ENCODE measurements at regions not wholly inside any gene's neighbourhood (a gene's known extent, or its start where the extent isn't known, plus 50 kb on each side); places are given as distances from the start of the nearest gene placed in this dataset.

DNA sequence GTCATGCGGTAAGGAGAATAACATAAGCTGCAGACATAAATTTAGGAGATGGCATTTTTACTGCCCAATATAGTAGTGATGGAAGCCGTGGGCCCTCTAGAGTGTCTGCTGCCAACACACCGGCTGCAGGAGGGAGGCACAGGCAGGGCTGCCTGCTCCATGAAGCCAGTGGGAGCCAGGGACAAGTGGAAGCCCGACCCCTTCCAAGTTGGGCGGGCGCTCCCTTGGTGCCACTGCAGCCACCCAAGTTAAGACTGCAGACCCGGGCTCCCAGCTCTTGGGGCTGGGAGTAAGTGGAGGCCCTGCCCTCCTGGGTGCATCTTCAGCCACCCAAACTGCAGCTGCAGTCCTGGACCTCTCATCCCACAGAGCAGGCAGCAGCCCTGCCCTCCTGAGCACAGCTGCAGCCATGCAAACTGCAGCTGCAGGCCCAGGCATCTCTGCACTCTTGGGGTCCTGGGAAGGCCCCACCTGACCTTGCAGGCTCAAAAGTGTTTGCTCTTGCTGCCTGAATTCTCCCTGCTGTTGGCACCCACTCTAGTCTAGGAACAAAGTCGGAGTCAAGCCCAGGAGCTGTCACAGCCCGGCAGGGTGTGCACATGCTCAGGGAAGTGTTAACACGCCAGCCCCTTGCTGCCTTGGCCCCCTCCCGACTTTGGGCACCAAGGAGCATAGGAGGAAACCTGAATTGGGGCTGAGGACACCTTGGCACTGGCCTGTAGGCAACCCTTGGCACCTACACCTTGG lies 437.2 kb upstream of the PRMT6 start:
- TF ChIP-seq, protein P1, sequence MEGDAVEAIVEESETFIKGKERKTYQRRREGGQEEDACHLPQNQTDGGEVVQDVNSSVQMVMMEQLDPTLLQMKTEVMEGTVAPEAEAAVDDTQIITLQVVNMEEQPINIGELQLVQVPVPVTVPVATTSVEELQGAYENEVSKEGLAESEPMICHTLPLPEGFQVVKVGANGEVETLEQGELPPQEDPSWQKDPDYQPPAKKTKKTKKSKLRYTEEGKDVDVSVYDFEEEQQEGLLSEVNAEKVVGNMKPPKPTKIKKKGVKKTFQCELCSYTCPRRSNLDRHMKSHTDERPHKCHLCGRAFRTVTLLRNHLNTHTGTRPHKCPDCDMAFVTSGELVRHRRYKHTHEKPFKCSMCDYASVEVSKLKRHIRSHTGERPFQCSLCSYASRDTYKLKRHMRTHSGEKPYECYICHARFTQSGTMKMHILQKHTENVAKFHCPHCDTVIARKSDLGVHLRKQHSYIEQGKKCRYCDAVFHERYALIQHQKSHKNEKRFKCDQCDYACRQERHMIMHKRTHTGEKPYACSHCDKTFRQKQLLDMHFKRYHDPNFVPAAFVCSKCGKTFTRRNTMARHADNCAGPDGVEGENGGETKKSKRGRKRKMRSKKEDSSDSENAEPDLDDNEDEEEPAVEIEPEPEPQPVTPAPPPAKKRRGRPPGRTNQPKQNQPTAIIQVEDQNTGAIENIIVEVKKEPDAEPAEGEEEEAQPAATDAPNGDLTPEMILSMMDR (IDR thresholded peaks at IDR 0.05): no peak
- no peak for TF ChIP-seq EZH2 (IDR thresholded peaks at IDR 0.05; ENCODE audit: borderline replicate concordance, insufficient read depth, low read depth, low read length, poor library complexity, severe bottlenecking)
- Mint-ChIP-seq H3K4me3 (no peak overlapping the region), H3K27me3 (no peaks in the 10 kb centered on the region), H3K9me3 (ENCODE audit: insufficient read depth) (no peaks in the 10 kb centered on the region), H3K4me1 (no peaks in the 10 kb centered on the region), H3K27ac (no peak overlapping the region)
- Histone ChIP-seq H3K27me3 (replicated peaks in 1 of 4; ENCODE audit: control extremely low read depth in 1 of 4, control insufficient read depth in 3 of 4, insufficient read depth in 4 of 4, low read length in 3 of 4) (no peaks in the 10 kb centered on the region), H3K9ac (ENCODE audit: low read length) (no peak overlapping the region), H3K27ac (ENCODE audit: low read length in 2 of 2) (no peak overlapping the region), H2AFZ (ENCODE audit: insufficient read depth, low read depth, low read length, poor library complexity, severe bottlenecking) (no peak overlapping the region), H3K4me3 (ENCODE audit: control extremely low read depth in 1 of 5, extremely low read depth in 1 of 5, insufficient read depth in 1 of 5, low read depth in 2 of 5, low read length in 4 of 5) (no peak overlapping the region), H3K79me2 (ENCODE audit: control insufficient read depth, insufficient read depth, low read length) (no peaks in the 10 kb centered on the region), H3K4me1 (ENCODE audit: control insufficient read depth in 2 of 2, insufficient read depth in 2 of 2, low read length in 2 of 2) (no peaks in the 10 kb centered on the region), H3K4me2 (replicated peaks; ENCODE audit: low read depth, low read length, poor library complexity, severe bottlenecking) (no peak overlapping the region), H4K20me1 (ENCODE audit: control insufficient read depth, insufficient read depth, low read length, poor library complexity, severe bottlenecking) (no peaks in the 10 kb centered on the region), H3K36me3 (replicated peaks in 1 of 2; ENCODE audit: control extremely low read depth in 1 of 2, control insufficient read depth in 1 of 2, extremely low read depth in 1 of 2, insufficient read depth in 2 of 2, low read length in 1 of 2) (no peaks in the 10 kb centered on the region), H3K9me3 (ENCODE audit: control extremely low read depth in 1 of 3, control insufficient read depth in 2 of 3, insufficient read depth in 1 of 3, low read length in 2 of 3) (peaks cover 0 to 11% (median 0%) of the 10 kb centered on the region in 3 donors)
- ChIA-PET POLR2A (no interaction called here), CTCF (no interaction called here)
- DNase-seq (no peak), ATAC-seq (ENCODE audit: low read depth) (no peak)
- intact Hi-C loops (cut with micrococcal nuclease): no loop called here
- 79% methylated on average over 9 of the region's 11 CpGs for WGBS (ENCODE audit: insufficient coverage)

DNA sequence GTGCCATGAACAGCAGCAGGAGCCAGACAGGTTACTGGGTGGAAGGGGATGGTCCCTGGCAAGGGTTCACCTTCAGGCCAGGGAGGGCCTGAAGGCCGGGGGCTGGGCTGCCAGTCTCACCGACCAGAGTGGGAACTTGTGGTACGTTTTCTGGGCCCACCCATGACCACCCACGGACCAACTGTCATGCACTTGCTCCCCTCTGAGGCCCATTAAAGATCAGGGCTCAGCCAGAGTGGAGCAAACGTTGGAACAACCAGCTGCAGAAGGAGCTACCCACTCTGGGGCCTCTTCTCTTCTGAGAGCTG lies 436.7 kb upstream of the PRMT6 start:
- Histone ChIP-seq H3K9me3 (ENCODE audit: control extremely low read depth in 1 of 3, control insufficient read depth in 2 of 3, insufficient read depth in 1 of 3, low read length in 2 of 3) (peaks cover 0 to 11% (median 0%) of the 10 kb centered on the region in 3 donors), H3K4me3 (ENCODE audit: control extremely low read depth in 1 of 5, extremely low read depth in 1 of 5, insufficient read depth in 1 of 5, low read depth in 2 of 5, low read length in 4 of 5) (no peak overlapping the region), H3K27me3 (replicated peaks in 1 of 4; ENCODE audit: control extremely low read depth in 1 of 4, control insufficient read depth in 3 of 4, insufficient read depth in 4 of 4, low read length in 3 of 4) (no peaks in the 10 kb centered on the region), H3K4me2 (replicated peaks; ENCODE audit: low read depth, low read length, poor library complexity, severe bottlenecking) (no peak overlapping the region), H4K20me1 (ENCODE audit: control insufficient read depth, insufficient read depth, low read length, poor library complexity, severe bottlenecking) (no peaks in the 10 kb centered on the region), H3K79me2 (ENCODE audit: control insufficient read depth, insufficient read depth, low read length) (no peaks in the 10 kb centered on the region), H3K4me1 (ENCODE audit: control insufficient read depth in 2 of 2, insufficient read depth in 2 of 2, low read length in 2 of 2) (no peaks in the 10 kb centered on the region), H3K27ac (ENCODE audit: low read length in 2 of 2) (no peak overlapping the region), H3K9ac (ENCODE audit: low read length) (no peak overlapping the region), H3K36me3 (replicated peaks in 1 of 2; ENCODE audit: control extremely low read depth in 1 of 2, control insufficient read depth in 1 of 2, extremely low read depth in 1 of 2, insufficient read depth in 2 of 2, low read length in 1 of 2) (no peaks in the 10 kb centered on the region), H2AFZ (ENCODE audit: insufficient read depth, low read depth, low read length, poor library complexity, severe bottlenecking) (no peak overlapping the region)
- H3K27me3 Mint-ChIP-seq: no peaks in the 10 kb centered on the region
- WGBS (ENCODE audit: insufficient coverage): 57% methylated on average over 5 of the region's 5 CpGs
- no peaks in the 10 kb centered on the region for H3K9me3 Mint-ChIP-seq (ENCODE audit: insufficient read depth)
- intact Hi-C loops (cut with micrococcal nuclease): no loop called here
- H3K4me3 Mint-ChIP-seq: no peak overlapping the region
- H3K4me1 Mint-ChIP-seq: no peaks in the 10 kb centered on the region
- ChIA-PET CTCF (no interaction called here), POLR2A (no interaction called here)
- DNase-seq: no peak
- no peak for TF ChIP-seq EZH2 (IDR thresholded peaks at IDR 0.05; ENCODE audit: borderline replicate concordance, insufficient read depth, low read depth, low read length, poor library complexity, severe bottlenecking)
- TF ChIP-seq, protein P1 (IDR thresholded peaks at IDR 0.05): no peak
- no peak for ATAC-seq (ENCODE audit: low read depth)
- H3K27ac Mint-ChIP-seq: no peak overlapping the region
